ENCODE measurements at regions not wholly inside any gene's neighbourhood (a gene's known extent, or its start where the extent isn't known, plus 50 kb on each side); places are given as distances from the start of the nearest gene placed in this dataset.
A peak's percentile ranks its signal among the peaks of the same experiment; 100 is the strongest.
"Not testable (repeated sequence)": the region's sequence is repeated elsewhere in the genome, so short reads cannot be mapped to it uniquely, and the experiment has no call there.

GRCh38 chr6:19694697-19695096 lies 142.5 kb upstream of the ID4 start:
- DNase-seq = no peak

GRCh38 chr6:19697744-19698290 lies 139.4 kb upstream of the ID4 start:
- no peak for DNase-seq

GRCh38 chr6:19699932-19700331 lies 137.2 kb upstream of the ID4 start:
- no peak for DNase-seq

GRCh38 chr6:19705606-19706005 lies 131.6 kb upstream of the ID4 start:
- DNase-seq = no peak

GRCh38 chr6:19712012-19712688 lies 125.0 kb upstream of the ID4 start:
- no peak for DNase-seq

- no peak for DNase-seq
Measured at GRCh38 chr6:19712998-19713397, 124.2 kb upstream of the ID4 start.

- no peak for DNase-seq
Measured at GRCh38 chr6:19713411-19713810, 123.8 kb upstream of the ID4 start.

- no peak for DNase-seq
Measured at GRCh38 chr6:19713984-19714383, 123.2 kb upstream of the ID4 start.

GRCh38 chr6:19714434-19715166 lies 122.6 kb upstream of the ID4 start:
- no peak for DNase-seq

- DNase-seq = no peak
Measured at GRCh38 chr6:19715167-19715551, 122.0 kb upstream of the ID4 start.

GRCh38 chr6:19719691-19720128 lies 117.5 kb upstream of the ID4 start:
- no peak for DNase-seq

GRCh38 chr6:19721766-19722377 lies 115.3 kb upstream of the ID4 start:
- DNase-seq = no peak

- DNase-seq = no peak
Measured at GRCh38 chr6:19722999-19723398, 114.2 kb upstream of the ID4 start.

GRCh38 chr6:19723545-19723944 lies 113.6 kb upstream of the ID4 start:
- peak; percentile 18 for DNase-seq

GRCh38 chr6:19725436-19725835 lies 111.7 kb upstream of the ID4 start:
- not testable (repeated sequence) for DNase-seq

- DNase-seq = no peak
Measured at GRCh38 chr6:19731282-19731681, 105.9 kb upstream of the ID4 start.

- DNase-seq = no peak
Measured at GRCh38 chr6:19734061-19734460, 103.1 kb upstream of the ID4 start.

- DNase-seq = no peak
Measured at GRCh38 chr6:19734519-19734918, 102.7 kb upstream of the ID4 start.

- no peak for DNase-seq
Measured at GRCh38 chr6:19736066-19736465, 101.1 kb upstream of the ID4 start.

GRCh38 chr6:19738010-19738409 lies 99.2 kb upstream of the ID4 start:
- DNase-seq = no peak

GRCh38 chr6:19749722-19750121 lies 87.4 kb upstream of the ID4 start:
- no peak for DNase-seq

GRCh38 chr6:19752746-19753145 lies 84.4 kb upstream of the ID4 start:
- no peak for DNase-seq

- no peak for DNase-seq
Measured at GRCh38 chr6:19753826-19754225, 83.3 kb upstream of the ID4 start.
